H1 (cell line): ENCODE measurements at regions not wholly inside any gene's neighbourhood (a gene's known extent, or its start where the extent isn't known, plus 50 kb on each side); places are given as distances from the start of the nearest gene placed in this dataset.

Source experiments
- CTCF ChIA-PET: fragments of 300-600 bp; sonication (Branson Sonifier 250); formaldehyde crosslinking; loops from one replicate; lab custom pipeline; 2021; ENCODE audit not compliant: partially characterized antibody; lab: Charles Lee
- POLR2A ChIA-PET: fragments of 300-600 bp; sonication (Branson Sonifier 250); formaldehyde crosslinking; loops from one replicate; lab custom pipeline; 2021; ENCODE audit warnings: inconsistent platforms; ENCODE audit not compliant: partially characterized antibody; lab: Charles Lee
- DNase-seq, 2 experiments: peaks; one replicate each; pipeline versions ENCODE4 v3.0.0 to v3.0.0-alpha.2; 2010 to 2022; ENCODE audit warnings: low spot score in 2 of 2, low read depth in 1 of 2, mixed read lengths in 1 of 2
- FAIRE-seq: peaks from 2 replicates; lab custom pipeline; 2011; peaks lifted over from hg19 to GRCh38; lab: Jason Lieb, UNC
- H2AFZ ChIP-seq: 2 replicates; pipeline ENCODE4 v1.8.1; 2012; ENCODE audit warnings: low read length, inconsistent platforms
- H2AK5ac ChIP-seq: 2 replicates; pipeline ENCODE4 v1.6.1; 2013; ENCODE audit warnings: low read depth, low read length
- H2BK120ac ChIP-seq: replicated peaks from 2 replicates; pipeline ENCODE3; 2013; ENCODE audit warnings: low read depth, low read length, inconsistent platforms
- H2BK12ac ChIP-seq: 2 replicates; pipeline ENCODE4 v1.6.1; 2013; ENCODE audit warnings: low read depth, low read length
- H2BK15ac ChIP-seq: 2 replicates; pipeline ENCODE4 v1.6.1; 2013; ENCODE audit warnings: low read length
- H2BK20ac ChIP-seq: 2 replicates; pipeline ENCODE4 v1.6.1; 2013; ENCODE audit warnings: low read length
- H2BK5ac ChIP-seq: 2 replicates; pipeline ENCODE4 v1.6.1; 2013; ENCODE audit warnings: low read depth, low read length
- H3K14ac ChIP-seq: 2 replicates; pipeline ENCODE4 v1.6.1; 2013; ENCODE audit warnings: inconsistent platforms; ENCODE audit not compliant: insufficient read length
- H3K18ac ChIP-seq: 2 replicates; pipeline ENCODE4 v1.6.1; 2013; ENCODE audit warnings: low read length; ENCODE audit errors: extremely low read depth
- H3K23ac ChIP-seq: 2 replicates; pipeline ENCODE4 v1.6.1; 2013; ENCODE audit warnings: inconsistent platforms; ENCODE audit not compliant: insufficient read length
- H3K23me2 ChIP-seq: 2 replicates; pipeline ENCODE4 v1.6.1; 2013; ENCODE audit warnings: low read depth, low read length
- H3K27ac ChIP-seq: 2 replicates; pipeline ENCODE4 v1.6.1; 2011; ENCODE audit warnings: low read depth, low read length, inconsistent platforms
- H3K27me3 ChIP-seq, 4 experiments: replicated peaks in 1 of 4; 1 replicate in 1 of 4; 2 replicates in 3 of 4; pipeline versions ENCODE4 v1.6.1 to v1.8.1; 2011 to 2013; ENCODE audit warnings: low read length in 3 of 4, mild to moderate bottlenecking in 3 of 4, inconsistent platforms in 2 of 4, mixed read lengths in 2 of 4, moderate library complexity in 1 of 4; ENCODE audit not compliant: control insufficient read depth in 3 of 4, insufficient read depth in 3 of 4; ENCODE audit errors: extremely low read depth in 1 of 4
- H3K36me3 ChIP-seq, 4 experiments: 2 replicates each; pipeline versions ENCODE4 v1.6.1 to v1.8.1; 2011 to 2013; ENCODE audit warnings: mild to moderate bottlenecking in 4 of 4, low read length in 3 of 4, moderate library complexity in 2 of 4, control low read depth in 1 of 4, inconsistent platforms in 1 of 4; ENCODE audit not compliant: insufficient read depth in 4 of 4, control insufficient read depth in 2 of 4
- H3K4ac ChIP-seq: replicated peaks from 2 replicates; pipeline ENCODE3; 2013; ENCODE audit warnings: low read length, low read depth, mixed read lengths, inconsistent platforms; ENCODE audit not compliant: insufficient read length
- H3K4me1 ChIP-seq, 4 experiments: replicated peaks in 1 of 4; 1 replicate in 1 of 4; 2 replicates in 3 of 4; pipeline versions ENCODE4 v1.6.1 to v1.8.1; 2011 to 2013; ENCODE audit warnings: low read length in 3 of 4, inconsistent platforms in 2 of 4, mixed read lengths in 1 of 4; ENCODE audit not compliant: insufficient read depth in 4 of 4, control insufficient read depth in 3 of 4
- H3K4me2 ChIP-seq, 2 experiments: 2 replicates each; pipeline versions ENCODE4 v1.6.1 to v1.8.1; 2011 to 2013; ENCODE audit warnings: low read depth in 2 of 2, low read length in 2 of 2, control low read depth in 1 of 2, inconsistent platforms in 1 of 2, mild to moderate bottlenecking in 1 of 2; ENCODE audit not compliant: insufficient read depth in 1 of 2
- H3K4me3 ChIP-seq, 4 experiments: fragments of 200-600, 300-600 bp in 1 of 4; sonication (generic), shearing (Covaris generic), sonication (Bioruptor Twin) in 1 of 4; 2 replicates each; pipeline versions ENCODE4 v1.5.1 to v1.8.1; 2011 to 2016; ENCODE audit warnings: low read length in 4 of 4, low read depth in 3 of 4, control low read depth in 2 of 4, inconsistent platforms in 2 of 4, mild to moderate bottlenecking in 2 of 4, mixed read lengths in 1 of 4, moderate library complexity in 1 of 4; ENCODE audit not compliant: insufficient read depth in 2 of 4; ENCODE audit errors: extremely low read depth in 1 of 4
- H3K56ac ChIP-seq: replicated peaks from 2 replicates; pipeline ENCODE3; 2013; ENCODE audit warnings: low read depth, mild to moderate bottlenecking, mixed read lengths, low read length, inconsistent platforms; ENCODE audit not compliant: insufficient read length
- H3K79me1 ChIP-seq: 2 replicates; pipeline ENCODE4 v1.6.1; 2013; ENCODE audit warnings: low read depth, low read length, control low read depth
- H3K79me2 ChIP-seq, 2 experiments: 2 replicates each; pipeline versions ENCODE4 v1.6.1 to v1.8.1; 2012 to 2013; ENCODE audit warnings: low read length in 2 of 2, mild to moderate bottlenecking in 2 of 2, inconsistent platforms in 1 of 2; ENCODE audit not compliant: insufficient read depth in 2 of 2, control insufficient read depth in 1 of 2
- H3K9ac ChIP-seq, 4 experiments: replicated peaks in 1 of 4; 1 replicate in 1 of 4; 2 replicates in 3 of 4; pipeline versions ENCODE4 v1.6.1 to v1.8.1; 2011 to 2013; ENCODE audit warnings: low read depth in 3 of 4, low read length in 3 of 4, control low read depth in 2 of 4, mild to moderate bottlenecking in 2 of 4, moderate library complexity in 2 of 4, inconsistent platforms in 1 of 4; ENCODE audit errors: extremely low read depth in 1 of 4
- H3K9me3 ChIP-seq, 2 experiments: 2 replicates each; pipeline versions ENCODE4 v1.6.1 to v1.8.1; 2012 to 2013; ENCODE audit warnings: mild to moderate bottlenecking in 2 of 2, moderate library complexity in 2 of 2, control low read depth in 1 of 2, inconsistent platforms in 1 of 2, low read depth in 1 of 2, low read length in 1 of 2, mixed read lengths in 1 of 2; ENCODE audit not compliant: insufficient read depth in 2 of 2
- H4K20me1 ChIP-seq, 2 experiments: replicated peaks in 1 of 2; 2 replicates each; pipeline versions ENCODE3 to v1.8.1; 2011 to 2013; ENCODE audit warnings: inconsistent platforms in 2 of 2, low read length in 2 of 2, mild to moderate bottlenecking in 1 of 2; ENCODE audit not compliant: insufficient read depth in 2 of 2, control insufficient read depth in 1 of 2
- H4K5ac ChIP-seq: 2 replicates; pipeline ENCODE4 v1.6.1; 2013; ENCODE audit warnings: low read length, low read depth, mixed read lengths, inconsistent platforms; ENCODE audit not compliant: insufficient read length
- H4K8ac ChIP-seq: 2 replicates; pipeline ENCODE4 v1.8.0; 2013; ENCODE audit warnings: mild to moderate bottlenecking, moderate library complexity, low read length, inconsistent platforms; ENCODE audit not compliant: insufficient read depth; ENCODE audit errors: extremely low read depth
- H4K91ac ChIP-seq: replicated peaks from 2 replicates; pipeline ENCODE3; 2013; ENCODE audit warnings: low read length, mixed read lengths, inconsistent platforms; ENCODE audit not compliant: insufficient read length
- ASH2L ChIP-seq: fragments of 200-600, 300-600 bp; sonication (generic); IDR thresholded peaks from one replicate; pipeline ENCODE4 v1.7.1; 2017; ENCODE audit warnings: low read length
- BACH1 ChIP-seq: IDR thresholded peaks from 2 replicates; pipeline ENCODE4 v1.6.1; 2012; ENCODE audit warnings: low read length, improper control_type of control experiment
- BCL11A ChIP-seq, 2 experiments: IDR thresholded peaks; one replicate each; pipeline ENCODE4 v1.6.1; 2011; ENCODE audit warnings: low read depth in 2 of 2, low read length in 2 of 2, mild to moderate bottlenecking in 2 of 2
- BRCA1 ChIP-seq: IDR thresholded peaks from 2 replicates; pipeline ENCODE4 v1.6.1; 2012; ENCODE audit warnings: low read depth, low read length, improper control_type of control experiment
- CBX5 ChIP-seq: fragments of 300-800, 300-1000 bp; sonication (generic); IDR thresholded peaks from 2 replicates; pipeline ENCODE4 v1.7.1; 2016; ENCODE audit warnings: antibody characterized with exemption, low read length, low read depth
- CEBPB ChIP-seq: IDR thresholded peaks from 2 replicates; pipeline ENCODE4 v1.6.1; 2012; ENCODE audit warnings: low read depth, low read length
- CHD1 ChIP-seq: IDR thresholded peaks from 2 replicates; pipeline ENCODE4 v1.6.1; 2012; ENCODE audit warnings: low read depth, low read length, improper control_type of control experiment
- MAFK ChIP-seq: IDR thresholded peaks from 2 replicates; pipeline ENCODE4 v1.6.1; 2012; ENCODE audit warnings: low read depth, mild to moderate bottlenecking, improper control_type of control experiment, low read length
- NANOG ChIP-seq: IDR thresholded peaks from 2 replicates; pipeline ENCODE4 v1.6.1; 2011; ENCODE audit warnings: low read length, low read depth, mild to moderate bottlenecking, inconsistent platforms; ENCODE audit not compliant: insufficient read depth, poor library complexity, severe bottlenecking
- POLR2AphosphoS5 ChIP-seq: IDR thresholded peaks from 2 replicates; pipeline ENCODE4 v1.6.1; 2011; ENCODE audit warnings: low read depth, low read length
- RAD21 ChIP-seq, 2 experiments: IDR thresholded peaks in 1 of 2; conservative IDR thresholded peaks in 1 of 2; 2 replicates each; pipeline ENCODE4 v1.6.1; 2011; ENCODE audit warnings: low read depth in 2 of 2, low read length in 2 of 2, improper control_type of control experiment in 1 of 2, inconsistent platforms in 1 of 2, mild to moderate bottlenecking in 1 of 2, moderate library complexity in 1 of 2
- SP4 ChIP-seq: IDR thresholded peaks from 2 replicates; pipeline ENCODE4 v1.6.1; 2012; ENCODE audit warnings: low read length, inconsistent platforms
- YY1 ChIP-seq: IDR thresholded peaks from 2 replicates; pipeline ENCODE4 v1.6.1; 2011; ENCODE audit warnings: low read depth, mild to moderate bottlenecking, low read length
- WGBS, 2 experiments: shearing (Covaris generic) in 1 of 2; methylation state at CpG; one replicate each; pipeline versions ENCODE4 v1.1.6 to v1.1.7; 2013 to 2015; ENCODE audit warnings: low lambda C conversion rate in 2 of 2, mixed read lengths in 2 of 2, inconsistent platforms in 1 of 2, low coverage in 1 of 2, missing lambda C conversion rate in 1 of 2; ENCODE audit not compliant: insufficient replicate concordance in 2 of 2, insufficient coverage in 1 of 2, insufficient read length in 1 of 2; ENCODE audit errors: extremely low coverage in 1 of 2, missing lambda C conversion rate in 1 of 2; 5-methylcytosine and 5-hydroxymethylcytosine counted together
- TF ChIP-seq, protein P1 (sequence below), 3 experiments: IDR thresholded peaks; 1 replicate in 2 of 3; 2 replicates in 1 of 3; pipeline versions ENCODE4 v1.5.1 to v1.6.1; 2011; ENCODE audit warnings: low read length in 3 of 3, mild to moderate bottlenecking in 3 of 3, inconsistent platforms in 2 of 3, low read depth in 1 of 3, moderate library complexity in 1 of 3; ENCODE audit not compliant: insufficient read depth in 1 of 3; ENCODE audit errors: control extremely low read depth in 1 of 3

DNA sequence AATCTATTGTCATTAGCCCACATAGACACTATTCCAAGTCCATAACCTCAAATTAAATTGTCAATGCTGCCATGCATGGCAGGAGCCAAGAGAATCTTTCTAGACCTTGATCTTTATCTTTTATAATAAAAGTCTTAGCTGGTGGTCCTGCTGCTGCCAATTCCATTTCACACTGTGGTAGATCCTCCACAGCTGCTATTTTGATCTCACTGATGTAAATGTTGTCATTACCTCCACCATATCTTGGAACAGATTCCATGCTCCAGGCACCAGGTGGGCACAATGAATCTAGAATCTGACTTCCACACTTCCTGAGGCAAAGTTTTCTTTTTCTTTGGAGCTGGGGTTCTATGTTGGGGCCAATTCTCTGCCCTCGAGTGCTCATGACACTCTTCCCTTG lies 161.2 kb downstream of the TMTC3 start:
- DNase-seq = no peak
- no peak overlapping the region for H3K18ac ChIP-seq
- ChIA-PET POLR2A (no interaction called here), CTCF (no interaction called here)
- H3K4me3 ChIP-seq = no peak overlapping the region
- H3K79me2 ChIP-seq = no peaks in the 10 kb centered on the region
- H3K9me3 ChIP-seq = no peaks in the 10 kb centered on the region
- no peak overlapping the region for H3K4me2 ChIP-seq
- no peaks in the 10 kb centered on the region for H3K36me3 ChIP-seq
- H3K56ac ChIP-seq = no peak overlapping the region
- WGBS, 2 experiments = 84% methylated on average over 1 of the region's 1 CpG; no CpG with 5 or more reads in 1 of the 2 experiments
- FAIRE-seq = no peak
- H4K91ac ChIP-seq = no peak overlapping the region
- H3K79me1 ChIP-seq = no peaks in the 10 kb centered on the region
- no peak overlapping the region for H4K8ac ChIP-seq
- H2BK20ac ChIP-seq = no peak overlapping the region
- H3K27ac ChIP-seq = no peak overlapping the region
- no peak overlapping the region for H2AK5ac ChIP-seq
- H3K9ac ChIP-seq = no peak overlapping the region
- H3K4ac ChIP-seq = no peak overlapping the region
- H4K5ac ChIP-seq = no peak overlapping the region
- no peaks in the 10 kb centered on the region for H3K27me3 ChIP-seq
- no peaks in the 10 kb centered on the region for H3K4me1 ChIP-seq
- H2BK5ac ChIP-seq = no peak overlapping the region
- no peaks in the 10 kb centered on the region for H3K23me2 ChIP-seq
- H2BK120ac ChIP-seq = no peak overlapping the region
- H3K23ac ChIP-seq = no peak overlapping the region
- no peak overlapping the region for H3K14ac ChIP-seq
- H2BK12ac ChIP-seq = no peak overlapping the region
- no peak overlapping the region for H2BK15ac ChIP-seq
- no peaks in the 10 kb centered on the region for H4K20me1 ChIP-seq
- H2AFZ ChIP-seq = no peak overlapping the region
- TF ChIP-seq YY1 = no peak
- TF ChIP-seq, protein P1, sequence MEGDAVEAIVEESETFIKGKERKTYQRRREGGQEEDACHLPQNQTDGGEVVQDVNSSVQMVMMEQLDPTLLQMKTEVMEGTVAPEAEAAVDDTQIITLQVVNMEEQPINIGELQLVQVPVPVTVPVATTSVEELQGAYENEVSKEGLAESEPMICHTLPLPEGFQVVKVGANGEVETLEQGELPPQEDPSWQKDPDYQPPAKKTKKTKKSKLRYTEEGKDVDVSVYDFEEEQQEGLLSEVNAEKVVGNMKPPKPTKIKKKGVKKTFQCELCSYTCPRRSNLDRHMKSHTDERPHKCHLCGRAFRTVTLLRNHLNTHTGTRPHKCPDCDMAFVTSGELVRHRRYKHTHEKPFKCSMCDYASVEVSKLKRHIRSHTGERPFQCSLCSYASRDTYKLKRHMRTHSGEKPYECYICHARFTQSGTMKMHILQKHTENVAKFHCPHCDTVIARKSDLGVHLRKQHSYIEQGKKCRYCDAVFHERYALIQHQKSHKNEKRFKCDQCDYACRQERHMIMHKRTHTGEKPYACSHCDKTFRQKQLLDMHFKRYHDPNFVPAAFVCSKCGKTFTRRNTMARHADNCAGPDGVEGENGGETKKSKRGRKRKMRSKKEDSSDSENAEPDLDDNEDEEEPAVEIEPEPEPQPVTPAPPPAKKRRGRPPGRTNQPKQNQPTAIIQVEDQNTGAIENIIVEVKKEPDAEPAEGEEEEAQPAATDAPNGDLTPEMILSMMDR (IDR thresholded peaks at IDR 0.05; ENCODE audit: control extremely low read depth in 1 of 3, insufficient read depth in 1 of 3, low read depth in 1 of 3, low read length in 3 of 3) = no peak
- no peak for TF ChIP-seq ASH2L
- no peak for TF ChIP-seq CBX5
- TF ChIP-seq BRCA1 = no peak
- no peak for TF ChIP-seq SP4
- TF ChIP-seq POLR2AphosphoS5 = no peak
- TF ChIP-seq CHD1 = no peak
- TF ChIP-seq MAFK = no peak
- TF ChIP-seq BCL11A (IDR thresholded peaks at IDR 0.05; ENCODE audit: low read depth in 2 of 2, low read length in 2 of 2) = no peak
- no peak for TF ChIP-seq BACH1
- no peak for TF ChIP-seq NANOG
- TF ChIP-seq RAD21 (IDR thresholded peaks at IDR 0.05 in 1 of 2, conservative IDR thresholded peaks at IDR 0.05 in 1 of 2; ENCODE audit: low read depth in 2 of 2, low read length in 2 of 2) = no peak
- no peak for TF ChIP-seq CEBPB
